ENCODE measurements at regions not wholly inside any gene's neighbourhood (a gene's known extent, or its start where the extent isn't known, plus 50 kb on each side); places are given as distances from the start of the nearest gene placed in this dataset.

- no peak for DNase-seq
Observed at GRCh38 chr15:61681038-61681418, 379.2 kb downstream of the VPS13C start.

- DNase-seq: no peak
Observed at GRCh38 chr15:61680260-61681037, 379.8 kb downstream of the VPS13C start.

DNA sequence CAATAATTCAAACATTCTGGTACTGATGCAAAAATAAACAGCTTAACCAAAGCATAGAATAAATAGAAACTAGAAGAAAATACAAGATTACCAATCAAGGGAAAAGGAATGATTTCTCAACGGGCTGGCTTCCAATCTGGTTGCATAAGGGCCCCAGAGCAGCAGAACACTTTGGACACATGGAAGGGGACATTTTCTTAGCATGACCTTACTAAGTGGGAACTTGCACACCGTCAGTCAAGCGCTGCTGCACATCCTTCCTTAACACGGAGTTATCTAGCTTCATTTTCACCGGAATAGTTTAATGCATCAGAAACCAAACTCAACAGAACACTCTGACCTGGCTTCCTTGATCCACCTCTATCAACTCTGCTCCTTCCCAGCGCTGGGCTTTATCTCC, 388.5 kb downstream of the VPS13C start:
- no peak for DNase-seq

- no peak for DNase-seq
Observed at GRCh38 chr15:61668444-61668843, 391.8 kb downstream of the VPS13C start.

DNA sequence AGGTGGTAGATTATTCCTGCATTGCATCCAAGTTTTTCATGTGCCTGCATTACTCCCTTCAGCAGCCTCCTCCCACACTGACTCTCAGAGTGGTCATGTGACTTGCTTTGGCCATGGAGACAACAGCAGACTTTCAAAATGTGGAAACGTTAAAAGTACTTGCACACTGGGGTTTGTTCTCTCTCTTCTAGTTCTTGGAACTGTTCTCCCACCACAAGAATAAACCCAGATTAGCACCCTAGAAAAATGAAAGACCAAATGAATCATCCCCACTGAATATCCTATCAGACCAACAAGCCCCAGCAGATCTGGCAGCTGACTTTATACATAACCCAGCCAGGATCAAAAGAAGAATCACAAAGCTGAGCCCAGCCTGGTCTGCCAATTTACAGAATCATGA, 398.5 kb downstream of the VPS13C start:
- no peak for DNase-seq

- no peak for DNase-seq
Observed at GRCh38 chr15:61660579-61660978, 399.7 kb downstream of the VPS13C start.

- DNase-seq: no peak
Observed at GRCh38 chr15:61659566-61660190, 400.6 kb downstream of the VPS13C start.

DNA sequence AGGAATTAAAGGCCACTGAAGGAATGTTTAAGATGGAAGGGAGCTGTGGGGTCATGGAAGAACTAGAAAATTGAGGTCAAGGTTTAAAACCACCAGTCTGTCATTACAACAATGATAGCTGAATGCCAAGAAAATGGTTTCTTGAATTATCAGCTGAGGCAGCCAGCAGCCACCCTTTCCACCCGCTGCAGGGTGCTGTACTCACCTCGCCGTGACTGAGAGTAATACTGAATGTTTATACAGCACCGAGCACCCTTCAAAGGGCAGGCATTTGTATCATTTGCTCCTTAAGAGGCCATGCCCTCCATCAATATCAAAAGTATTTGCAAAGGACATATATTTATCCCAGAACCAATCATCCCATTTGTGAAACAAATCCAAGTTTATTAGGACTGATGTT, 402.8 kb downstream of the VPS13C start:
- DNase-seq: no peak

GRCh38 chr15:61656391-61656790, 403.9 kb downstream of the VPS13C start:
- DNase-seq: no peak

DNA sequence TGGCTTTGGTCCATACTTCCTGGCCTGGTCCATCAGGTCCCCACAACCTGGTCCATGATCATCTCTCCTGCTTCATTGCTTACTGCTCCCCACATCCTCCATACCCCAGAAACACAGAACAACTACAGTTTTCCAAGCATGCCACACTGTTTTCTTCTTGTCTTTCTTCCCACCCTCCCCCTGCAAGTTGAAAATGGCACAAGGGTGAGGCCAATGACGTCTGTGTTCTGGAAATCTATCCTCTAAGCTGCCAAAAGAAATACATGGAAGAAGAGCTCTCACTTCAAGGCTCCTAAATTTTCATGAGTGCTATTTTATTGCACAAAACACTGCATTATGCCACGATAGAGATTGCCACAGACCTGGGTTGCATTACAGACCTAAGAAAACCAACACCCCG, 404.4 kb downstream of the VPS13C start:
- no peak for DNase-seq

DNA sequence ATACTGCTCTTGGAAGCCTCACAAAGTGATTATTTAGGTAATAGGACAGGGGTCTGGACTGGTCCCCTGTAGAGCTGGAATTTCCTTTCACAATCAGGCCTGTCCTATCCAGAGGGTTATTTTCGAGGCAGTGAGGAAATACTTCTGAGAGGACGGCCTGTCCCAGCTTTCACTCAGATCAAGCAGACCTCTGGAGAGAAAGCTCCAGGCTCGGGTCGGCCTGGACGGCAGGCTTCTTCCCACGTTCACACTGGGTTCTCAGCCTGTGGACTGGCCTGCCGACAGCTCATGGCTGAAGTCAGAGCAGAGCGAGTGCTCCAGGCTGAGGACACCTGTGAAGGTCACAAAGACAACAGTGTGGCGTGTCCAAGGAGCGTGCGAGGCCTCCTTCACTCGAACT, 405.3 kb downstream of the VPS13C start:
- DNase-seq: no peak

- no peak for DNase-seq
Observed at GRCh38 chr15:61654002-61654740, 406.1 kb downstream of the VPS13C start.

DNA sequence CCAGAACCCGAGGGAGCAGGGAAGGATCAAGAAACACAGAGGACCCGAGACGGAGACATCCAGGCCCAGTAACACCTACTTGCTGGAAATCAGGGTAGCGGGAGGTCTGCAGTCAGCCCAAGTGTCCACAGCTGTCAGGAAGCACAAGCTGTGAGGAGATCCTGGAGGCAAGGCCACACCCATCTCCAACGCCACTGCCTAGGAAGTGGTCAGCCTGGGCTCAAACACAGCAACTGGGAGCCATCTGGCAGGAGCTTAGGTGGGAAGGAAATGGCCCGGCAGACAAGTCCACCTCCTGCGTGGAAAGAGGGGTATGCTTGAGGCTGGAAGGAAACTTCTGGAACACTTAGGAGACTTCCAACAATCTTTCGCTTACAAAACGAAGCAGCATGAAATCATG, 407.1 kb downstream of the VPS13C start:
- DNase-seq: no peak

DNA sequence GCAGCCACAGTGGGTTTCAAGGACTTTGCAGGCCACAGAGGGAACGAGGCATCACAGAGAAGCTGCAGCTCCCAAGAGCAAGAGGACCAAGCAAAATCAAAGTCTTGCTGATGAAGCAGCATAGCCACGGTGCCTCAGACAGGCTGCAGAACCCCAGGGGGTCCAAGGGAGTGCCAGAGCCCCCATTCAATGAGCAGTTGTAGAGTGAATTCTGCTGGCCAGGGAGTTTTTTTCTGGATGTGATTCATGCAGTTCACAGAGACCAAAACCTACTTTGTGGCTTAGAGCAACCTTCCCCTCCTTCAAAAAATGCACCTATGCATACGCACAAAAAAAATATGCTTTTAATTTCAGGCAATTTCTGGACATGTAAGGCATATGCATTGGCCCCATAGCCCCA, 409.0 kb downstream of the VPS13C start:
- DNase-seq: no peak

DNA sequence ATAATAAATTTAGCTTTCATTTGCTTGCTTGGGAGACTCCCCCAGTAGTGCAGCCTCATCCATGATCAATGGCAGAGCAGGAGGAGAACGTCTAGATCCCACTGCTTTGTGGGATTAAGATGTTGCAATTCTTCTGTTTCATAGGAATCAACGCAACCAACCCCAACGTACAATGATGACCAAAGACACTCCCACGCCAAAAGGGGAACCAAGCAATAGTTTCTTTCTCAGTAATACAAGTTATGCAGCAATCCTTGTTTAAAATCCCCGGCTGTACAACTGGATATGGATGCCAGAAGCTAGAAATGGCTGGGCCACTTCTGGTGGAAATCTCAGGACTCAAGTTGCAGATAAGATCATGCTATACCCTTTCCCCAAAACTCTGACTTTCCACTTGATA, 411.2 kb downstream of the VPS13C start:
- no peak for DNase-seq

DNA sequence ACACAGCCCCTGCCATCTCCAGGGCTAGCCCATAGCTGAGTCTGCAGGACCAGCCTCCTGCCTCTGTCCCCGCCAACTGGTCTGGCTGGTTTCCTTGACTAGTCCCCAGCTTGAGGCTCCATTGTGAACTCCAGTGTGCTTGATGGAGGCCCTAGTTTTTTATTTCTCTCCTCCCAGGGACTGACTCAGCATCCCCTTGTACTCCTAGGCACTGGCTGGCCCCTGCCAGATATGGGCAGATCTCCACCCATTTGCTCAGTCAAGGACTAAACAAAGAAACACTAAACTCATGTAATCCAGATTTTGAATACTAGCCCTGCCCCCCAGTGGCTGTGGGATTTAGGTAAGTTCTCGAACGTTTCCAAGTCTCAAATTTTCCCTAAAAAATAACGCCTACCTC, 415.4 kb upstream of the RORA start:
- DNase-seq: no peak

DNA sequence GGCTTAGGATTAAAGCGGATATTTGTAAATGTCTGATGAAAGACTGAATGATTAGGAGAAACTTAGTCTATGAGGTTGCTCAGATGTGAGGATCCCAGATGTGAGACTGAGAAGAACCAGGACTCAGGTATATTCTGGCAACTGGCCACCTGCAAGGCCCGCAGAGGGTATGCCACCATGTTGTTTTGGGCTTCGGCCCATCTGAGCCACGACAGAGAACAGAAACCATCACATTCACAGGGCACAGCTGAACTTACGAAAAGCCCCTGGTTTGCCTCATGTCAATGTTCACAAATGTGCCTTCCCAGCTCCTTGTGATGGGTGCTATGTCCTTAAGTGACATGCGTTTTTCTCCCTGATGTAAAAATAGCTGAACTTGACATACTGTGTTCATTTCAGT, 412.5 kb upstream of the RORA start:
- DNase-seq: no peak

GRCh38 chr15:61640756-61641155, 411.7 kb upstream of the RORA start:
- DNase-seq: no peak

DNA sequence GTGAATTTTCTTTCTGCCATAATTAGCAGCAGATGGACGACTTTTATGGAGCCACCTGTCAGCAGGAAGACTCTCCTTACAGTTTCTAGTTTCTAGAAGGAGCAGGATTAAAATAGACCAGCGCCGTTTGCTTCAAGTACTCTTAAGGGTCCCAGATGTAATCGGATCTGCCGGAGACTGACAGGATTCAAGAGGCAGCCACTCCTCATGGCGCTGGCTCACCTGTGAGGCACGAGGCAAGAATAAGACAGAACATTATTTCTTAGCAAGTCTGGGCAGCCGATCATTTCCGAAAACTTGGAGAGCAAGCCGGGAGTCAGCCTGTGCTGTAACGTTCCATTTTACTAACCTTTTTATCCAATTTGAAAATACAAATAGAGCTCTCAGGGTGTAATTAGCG, 410.4 kb upstream of the RORA start:
- no peak for DNase-seq

GRCh38 chr15:61634837-61635236, 405.7 kb upstream of the RORA start:
- no peak for DNase-seq

GRCh38 chr15:61633951-61634350, 404.8 kb upstream of the RORA start:
- DNase-seq: no peak

GRCh38 chr15:61629269-61629668, 400.2 kb upstream of the RORA start:
- no peak for DNase-seq

DNA sequence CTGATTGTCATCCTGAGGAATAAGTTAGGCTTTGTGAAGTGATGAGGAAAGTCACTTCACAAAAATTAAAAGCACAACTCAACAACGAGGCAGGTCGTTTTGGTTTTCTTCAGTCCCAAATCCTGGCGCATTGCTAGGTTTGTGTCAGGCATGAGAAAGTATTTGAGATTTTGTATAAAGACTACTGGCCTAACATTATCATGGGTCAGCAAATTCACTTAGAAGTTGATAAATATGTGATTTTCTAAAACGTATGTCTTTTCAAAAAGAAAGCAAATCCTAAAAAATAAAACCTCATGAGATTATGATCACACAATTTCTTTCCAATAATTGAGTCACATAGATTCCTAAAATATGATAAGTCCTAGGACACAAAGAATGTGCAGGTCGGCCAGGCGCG, 395.8 kb upstream of the RORA start:
- DNase-seq: no peak

GRCh38 chr15:61623746-61624145, 394.6 kb upstream of the RORA start:
- DNase-seq: no peak

Measured in stimulated activated CD4-positive, alpha-beta T cell treated with anti-CD3 and anti-CD28 coated beads, Interleukin-2, amount 100 ng/mL, for 24 hours (primary cell).